ENCODE measurements at regions not wholly inside any gene's neighbourhood (a gene's known extent, or its start where the extent isn't known, plus 50 kb on each side); places are given as distances from the start of the nearest gene placed in this dataset.

- DNase-seq (ENCODE audit: extremely low read depth in 1 of 2, low read depth in 1 of 2) = no peak
Measured at GRCh38 chr3:187925326-187925725, 180.1 kb upstream of the BCL6 start.

DNA sequence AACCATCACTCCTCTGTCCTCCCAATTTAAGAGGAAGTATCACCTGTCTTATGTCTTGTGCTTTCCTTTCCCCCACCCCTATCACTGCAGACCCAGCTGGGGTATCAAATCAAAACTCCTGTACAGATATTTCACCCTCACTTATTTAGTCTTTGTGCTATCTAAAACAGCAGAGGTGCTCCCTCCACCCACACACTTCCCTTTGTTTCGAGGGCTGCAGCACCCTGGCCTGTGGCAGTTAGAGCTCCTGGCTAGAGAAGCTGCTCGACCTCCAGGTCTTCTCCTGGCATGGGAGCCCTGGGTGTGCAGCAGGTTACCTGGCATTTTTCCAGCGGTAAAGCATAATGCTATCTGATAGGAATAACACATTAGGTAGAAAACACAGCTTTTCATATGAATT, 181.4 kb upstream of the BCL6 start:
- no peak for DNase-seq (ENCODE audit: extremely low read depth in 1 of 2, low read depth in 1 of 2)

DNA sequence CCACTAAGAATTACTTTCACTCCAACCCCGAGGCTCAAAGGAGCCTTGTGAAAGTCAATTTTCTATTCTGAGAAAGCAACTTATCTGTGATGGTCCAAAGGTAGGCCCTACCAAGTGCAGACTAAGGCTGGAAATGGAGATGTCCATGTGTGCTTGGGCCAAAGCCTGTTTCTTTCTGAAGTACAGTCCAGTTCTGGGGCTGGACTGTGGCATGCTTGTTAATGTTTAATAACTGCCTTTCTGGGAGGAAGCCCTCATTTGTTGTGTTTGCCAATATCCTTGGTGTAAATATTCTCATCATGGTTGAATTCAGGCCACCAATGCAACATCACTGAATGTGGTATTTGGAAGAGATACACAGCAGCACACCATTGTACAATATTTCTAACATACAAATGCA, 182.3 kb upstream of the BCL6 start:
- DNase-seq (ENCODE audit: extremely low read depth in 1 of 2, low read depth in 1 of 2) = no peak

GRCh38 chr3:187929112-187929816, 184.0 kb upstream of the BCL6 start:
- DNase-seq (ENCODE audit: extremely low read depth in 1 of 2, low read depth in 1 of 2) = no peak

DNA sequence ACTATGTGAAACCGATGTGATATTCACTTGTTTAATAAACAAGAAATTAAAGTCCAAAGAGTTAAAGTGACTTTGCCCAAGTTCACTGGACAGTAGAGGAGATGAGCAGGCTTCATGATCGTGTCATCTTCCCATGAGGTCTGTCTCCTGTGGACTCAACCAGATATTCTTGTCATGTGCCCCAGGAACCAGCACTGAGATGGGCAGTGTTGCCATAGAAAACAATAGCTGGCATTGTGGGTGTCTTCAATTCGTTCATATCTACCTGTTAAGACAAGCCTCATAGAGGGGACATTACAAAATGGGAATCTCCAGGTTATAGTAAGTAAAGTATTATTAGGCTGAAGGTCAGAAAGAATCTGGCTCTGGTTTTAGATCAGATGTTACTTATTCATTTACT, 184.8 kb upstream of the BCL6 start:
- no peak for DNase-seq (ENCODE audit: extremely low read depth in 1 of 2, low read depth in 1 of 2)

DNA sequence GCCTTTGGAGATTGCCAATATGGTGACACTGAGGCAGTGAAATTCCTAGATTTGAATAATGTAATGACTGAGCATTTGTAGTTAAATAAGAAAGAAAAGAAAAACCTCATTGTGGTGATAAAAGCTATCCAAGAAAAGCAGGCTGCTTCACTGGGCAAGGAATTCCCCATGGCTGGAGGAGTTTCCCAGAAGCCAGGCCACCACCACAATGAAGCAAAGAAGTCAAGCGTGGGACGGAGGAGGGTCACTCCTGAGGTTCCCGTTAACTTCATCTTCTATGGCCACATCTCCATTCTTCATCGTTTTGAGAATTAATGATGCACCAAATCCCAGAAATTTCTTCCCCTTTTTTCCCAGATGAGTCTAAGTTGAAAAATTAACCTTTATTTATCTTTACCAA, 185.8 kb upstream of the BCL6 start:
- no peak for DNase-seq (ENCODE audit: extremely low read depth in 1 of 2, low read depth in 1 of 2)

DNA sequence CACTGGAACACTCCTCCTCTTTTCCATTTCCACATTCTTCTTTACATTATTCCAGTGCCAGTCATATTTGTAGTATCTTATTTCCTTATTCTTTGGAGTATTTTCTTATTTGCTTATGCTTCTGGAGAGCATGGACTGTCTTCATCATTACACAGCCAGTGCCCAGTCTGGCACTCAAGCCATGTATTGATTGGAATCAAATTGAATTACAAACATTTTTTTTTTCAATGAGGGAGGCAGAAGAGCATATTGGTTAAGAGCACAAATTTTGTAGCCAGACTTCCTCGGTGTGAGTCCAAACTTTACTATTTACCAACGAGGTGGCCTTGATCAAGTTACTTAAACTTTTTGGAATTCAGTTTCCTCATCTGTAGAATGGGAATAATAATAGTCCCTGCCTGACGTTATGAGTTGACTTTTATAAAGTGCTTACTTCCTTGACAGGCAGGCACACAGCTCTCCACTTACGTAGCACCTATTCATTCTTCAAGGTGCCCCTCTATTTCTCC, 186.6 kb upstream of the BCL6 start:
- DNase-seq (ENCODE audit: extremely low read depth in 1 of 2, low read depth in 1 of 2) = no peak

DNA sequence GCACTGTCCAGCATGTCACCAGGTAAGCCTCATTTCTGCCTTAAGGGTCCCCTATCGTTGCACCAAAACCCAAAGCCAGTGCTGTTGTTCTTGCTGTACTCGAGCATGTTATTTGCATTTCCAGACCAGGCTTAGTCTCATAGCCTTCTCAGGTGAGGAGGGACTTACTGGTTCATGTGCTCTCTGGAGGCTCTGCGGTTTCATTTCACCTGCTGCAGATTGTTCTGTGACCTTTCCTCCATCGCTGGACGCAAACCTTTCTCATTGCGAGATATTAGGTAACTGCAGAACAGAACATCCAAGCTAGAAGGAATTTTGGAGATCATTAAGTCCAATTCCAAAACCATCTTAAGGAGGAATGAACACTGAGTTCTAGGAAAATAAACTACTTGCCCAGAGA, 187.3 kb upstream of the BCL6 start:
- no peak for DNase-seq (ENCODE audit: extremely low read depth in 1 of 2, low read depth in 1 of 2)

GRCh38 chr3:187935623-187936156, 190.4 kb upstream of the BCL6 start:
- no peak for DNase-seq (ENCODE audit: extremely low read depth in 1 of 2, low read depth in 1 of 2)

- no peak for DNase-seq (ENCODE audit: extremely low read depth in 1 of 2, low read depth in 1 of 2)
Measured at GRCh38 chr3:187936676-187937075, 191.4 kb upstream of the BCL6 start.

GRCh38 chr3:187939891-187940290, 194.6 kb upstream of the BCL6 start:
- DNase-seq (ENCODE audit: extremely low read depth in 1 of 2, low read depth in 1 of 2) = no peak

DNA sequence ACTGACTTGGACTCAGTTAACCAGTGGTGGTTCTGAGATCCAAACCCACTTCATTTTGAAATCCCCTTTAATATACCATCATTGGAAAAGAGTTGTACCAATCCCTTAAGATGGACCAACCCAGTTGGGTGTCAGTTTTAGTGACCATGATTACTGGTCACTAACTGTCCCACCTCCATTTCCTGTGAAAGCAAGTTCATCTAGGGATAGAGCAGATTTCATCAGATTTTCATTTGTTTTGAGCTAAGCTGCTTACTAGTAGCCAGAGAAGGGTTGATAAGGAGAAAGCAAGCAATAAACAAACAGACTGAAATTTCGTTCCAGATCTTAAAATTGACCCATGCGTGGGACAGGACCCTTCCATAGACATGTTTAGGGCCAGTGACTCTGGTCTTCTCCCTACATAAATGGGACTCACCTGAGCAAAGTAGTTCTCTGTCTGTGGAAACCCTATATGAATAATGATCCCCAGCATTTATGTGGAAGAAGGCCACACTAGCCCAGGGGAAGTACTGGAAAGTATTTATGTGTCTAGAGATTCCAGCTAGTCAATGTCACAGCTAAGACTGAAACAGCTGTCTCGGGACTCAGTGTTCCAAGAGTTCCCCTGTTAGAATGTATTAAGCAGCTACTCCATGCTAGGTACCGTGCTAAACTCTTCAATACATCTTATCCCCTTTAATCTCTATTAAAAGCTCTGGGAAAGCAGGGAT, 196.0 kb upstream of the BCL6 start:
- no peak for DNase-seq (ENCODE audit: extremely low read depth in 1 of 2, low read depth in 1 of 2)

DNA sequence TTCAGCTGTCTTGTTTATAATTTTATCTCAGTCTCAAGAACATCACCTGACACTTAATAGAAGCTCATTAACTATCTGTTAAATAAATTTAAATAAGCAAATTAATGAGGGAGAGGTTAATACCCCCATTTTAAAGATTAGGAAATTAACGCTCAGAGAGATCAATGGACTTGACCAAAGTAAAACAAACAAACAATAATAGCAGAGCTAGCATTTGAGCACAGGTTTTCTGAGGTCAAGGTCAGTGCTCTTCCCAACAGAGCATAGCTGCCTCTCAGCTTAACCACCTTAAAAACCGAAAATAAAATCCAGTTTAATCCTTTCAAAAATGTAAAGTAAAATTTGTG, 196.6 kb upstream of the BCL6 start:
- DNase-seq (ENCODE audit: extremely low read depth in 1 of 2, low read depth in 1 of 2) = no peak

DNA sequence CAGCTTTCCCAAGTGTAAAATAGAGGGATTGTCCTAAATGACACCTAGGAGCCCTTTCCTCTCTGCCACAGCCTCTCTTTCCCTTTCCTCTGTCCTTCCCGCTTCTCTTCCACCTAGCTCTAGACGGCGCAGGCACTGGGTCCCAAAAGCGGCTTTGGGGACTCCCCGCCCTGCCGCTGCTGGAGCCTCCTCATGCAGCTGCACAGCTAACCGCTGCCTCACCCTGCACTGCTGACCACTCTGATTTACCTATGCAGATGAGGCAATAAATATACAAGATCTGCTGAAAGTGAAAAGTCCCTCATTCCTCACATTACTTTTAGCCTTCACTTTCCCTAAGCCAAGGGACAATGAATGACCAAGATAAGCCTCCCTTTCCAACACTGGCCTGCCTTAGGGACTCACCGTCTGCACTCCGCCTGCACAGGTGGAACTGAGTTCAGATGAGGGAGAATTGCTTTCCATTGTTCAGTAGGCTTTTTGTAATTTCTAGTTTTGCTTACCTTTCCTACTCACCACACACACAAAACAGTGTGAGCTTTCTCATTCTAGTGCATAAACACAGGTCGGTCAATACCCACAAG, 197.5 kb upstream of the BCL6 start:
- DNase-seq (ENCODE audit: extremely low read depth in 1 of 2, low read depth in 1 of 2) = no peak

DNA sequence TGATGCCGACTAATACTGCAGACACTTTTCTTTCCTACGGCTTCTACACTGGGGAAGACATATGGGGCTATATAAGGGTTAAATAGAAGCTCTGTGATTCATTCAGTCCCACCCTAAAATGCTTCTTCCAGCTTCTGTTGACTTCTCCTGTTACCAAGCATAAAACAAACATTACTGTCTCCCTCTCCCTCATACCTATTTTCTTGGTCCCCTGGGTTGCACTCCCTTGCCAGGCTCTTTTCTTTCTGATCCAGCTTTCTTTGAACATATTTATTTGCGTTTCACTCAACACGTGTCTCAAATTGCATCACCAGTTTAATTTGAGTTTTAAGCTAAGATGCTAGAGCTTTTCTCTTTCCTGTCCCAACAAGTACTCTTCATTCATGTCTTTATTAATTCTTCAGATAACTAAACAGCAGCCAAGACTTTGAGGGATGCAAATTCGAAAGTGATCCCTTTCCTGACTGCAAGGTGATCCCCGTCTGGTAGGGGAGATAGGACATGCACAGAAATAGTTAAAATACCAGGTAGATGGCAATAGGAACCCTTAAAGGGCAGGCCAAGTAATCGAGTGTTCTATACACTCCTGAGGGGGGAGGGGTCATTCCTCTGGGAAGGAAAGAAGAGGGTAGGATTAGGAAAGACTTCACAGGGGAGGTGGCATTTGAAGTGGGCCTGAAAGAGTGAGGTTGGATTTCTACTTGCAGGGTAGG, 198.6 kb upstream of the BCL6 start:
- DNase-seq (ENCODE audit: extremely low read depth in 1 of 2, low read depth in 1 of 2) = no peak

- no peak for DNase-seq (ENCODE audit: extremely low read depth in 1 of 2, low read depth in 1 of 2)
Measured at GRCh38 chr3:187944390-187945179, 199.3 kb upstream of the BCL6 start.

- DNase-seq (ENCODE audit: extremely low read depth in 1 of 2, low read depth in 1 of 2) = no peak
Measured at GRCh38 chr3:187945374-187945773, 200.1 kb upstream of the BCL6 start.

GRCh38 chr3:187946163-187946691, 201.0 kb upstream of the BCL6 start:
- no peak for DNase-seq (ENCODE audit: extremely low read depth in 1 of 2, low read depth in 1 of 2)

DNA sequence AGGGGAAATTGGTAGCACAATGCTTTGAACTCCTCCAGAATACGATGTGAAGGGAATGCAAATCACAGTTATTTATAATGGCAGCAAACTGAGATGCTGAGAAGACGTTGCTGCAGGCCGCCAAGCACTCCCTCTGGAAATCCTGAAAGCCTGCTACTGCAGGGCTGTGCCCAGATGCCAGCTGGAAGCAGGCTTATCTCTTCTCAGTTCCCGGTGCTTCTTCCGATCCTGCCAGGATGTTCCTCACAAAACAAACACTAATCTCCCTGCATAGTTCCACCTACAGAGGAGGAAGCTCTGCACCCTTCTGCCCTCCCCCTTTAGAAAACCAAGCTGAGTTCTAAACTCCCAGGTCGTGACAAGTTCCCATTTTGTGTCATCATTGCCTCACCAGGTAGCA, 201.7 kb upstream of the BCL6 start:
- no peak for DNase-seq (ENCODE audit: extremely low read depth in 1 of 2, low read depth in 1 of 2)

- no peak for DNase-seq (ENCODE audit: extremely low read depth in 1 of 2, low read depth in 1 of 2)
Measured at GRCh38 chr3:187947927-187948682, 202.8 kb upstream of the BCL6 start.

Data from activated CD8-positive, alpha-beta memory T cell treated with anti-CD3 and anti-CD28 coated beads for 1 hour (primary cell).